ENCODE measurements at regions not wholly inside any gene's neighbourhood (a gene's known extent, or its start where the extent isn't known, plus 50 kb on each side); places are given as distances from the start of the nearest gene placed in this dataset.

DNA sequence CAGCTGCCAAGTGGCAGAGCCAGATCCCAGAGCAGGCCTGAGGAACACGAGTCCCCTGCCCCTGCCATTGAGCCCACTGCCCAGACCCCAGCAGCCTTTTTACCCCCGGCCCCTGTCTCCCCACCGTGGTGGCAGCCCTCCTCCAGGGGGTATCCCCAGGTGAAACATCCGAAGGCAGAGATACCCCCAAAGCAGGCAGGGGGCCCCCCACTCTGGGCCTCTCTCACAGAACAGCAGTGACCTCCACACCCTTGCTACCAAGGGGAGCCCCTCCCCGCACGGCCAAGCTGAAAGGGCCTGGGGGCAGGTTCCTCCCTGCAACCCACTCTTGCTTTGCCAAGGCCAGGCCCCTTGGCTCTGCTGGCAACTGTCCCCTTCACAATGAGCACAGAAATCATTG lies 142.2 kb downstream of the ENGASE start:
- DNase-seq, result no peak
- intact Hi-C loops (cut with DNase I; ENCODE audit: low total_unique reads), result no loop called here
- WGBS, 5 donors, result 66 to 88% (median 79%) methylated on average over 3 to 6 of the region's 6 CpGs

DNA sequence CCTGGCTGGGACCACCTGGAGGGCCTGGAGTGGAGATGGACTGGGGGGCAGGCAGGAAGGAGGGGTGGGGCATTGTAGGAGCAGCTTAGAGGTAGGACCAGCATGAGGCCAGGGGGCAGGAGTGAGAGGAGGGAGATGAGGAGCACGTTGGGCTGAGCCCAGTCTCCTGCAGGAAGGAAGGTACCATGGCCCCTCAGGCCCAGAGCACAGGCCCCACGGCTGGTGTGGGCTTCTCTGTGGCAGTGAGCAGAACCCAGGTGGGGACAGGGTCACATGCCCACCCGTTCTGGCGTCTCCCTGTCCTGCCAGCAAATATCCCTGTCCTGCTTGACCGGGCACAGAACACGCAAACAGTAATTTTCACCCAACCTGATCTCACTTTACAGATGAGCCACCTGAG lies 141.8 kb downstream of the ENGASE start:
- DNase-seq, result no peak
- Histone ChIP-seq H3K9me3 (no peaks in the 10 kb centered on the region), H3K27me3 (replicated peaks in 1 of 7) (peaks cover 0 to 100% (median 55%) of the 10 kb centered on the region in 7 donors), H3K4me1 (peaks cover 0 to 15% (median 0%) of the 10 kb centered on the region in 6 donors), H3K4me3 (no peak overlapping the region), H3K27ac (no peak overlapping the region), H3K36me3 (no peaks in the 10 kb centered on the region)
- TF ChIP-seq, protein P1, sequence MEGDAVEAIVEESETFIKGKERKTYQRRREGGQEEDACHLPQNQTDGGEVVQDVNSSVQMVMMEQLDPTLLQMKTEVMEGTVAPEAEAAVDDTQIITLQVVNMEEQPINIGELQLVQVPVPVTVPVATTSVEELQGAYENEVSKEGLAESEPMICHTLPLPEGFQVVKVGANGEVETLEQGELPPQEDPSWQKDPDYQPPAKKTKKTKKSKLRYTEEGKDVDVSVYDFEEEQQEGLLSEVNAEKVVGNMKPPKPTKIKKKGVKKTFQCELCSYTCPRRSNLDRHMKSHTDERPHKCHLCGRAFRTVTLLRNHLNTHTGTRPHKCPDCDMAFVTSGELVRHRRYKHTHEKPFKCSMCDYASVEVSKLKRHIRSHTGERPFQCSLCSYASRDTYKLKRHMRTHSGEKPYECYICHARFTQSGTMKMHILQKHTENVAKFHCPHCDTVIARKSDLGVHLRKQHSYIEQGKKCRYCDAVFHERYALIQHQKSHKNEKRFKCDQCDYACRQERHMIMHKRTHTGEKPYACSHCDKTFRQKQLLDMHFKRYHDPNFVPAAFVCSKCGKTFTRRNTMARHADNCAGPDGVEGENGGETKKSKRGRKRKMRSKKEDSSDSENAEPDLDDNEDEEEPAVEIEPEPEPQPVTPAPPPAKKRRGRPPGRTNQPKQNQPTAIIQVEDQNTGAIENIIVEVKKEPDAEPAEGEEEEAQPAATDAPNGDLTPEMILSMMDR (IDR thresholded peaks at IDR 0.05 in 8 of 11, conservative IDR thresholded peaks at IDR 0.05 in 3 of 11), result no peak
- no peak for TF ChIP-seq POLR2A (IDR thresholded peaks at IDR 0.05)
- TF ChIP-seq POLR2AphosphoS5 (IDR thresholded peaks at IDR 0.05), result no peak
- intact Hi-C loops (cut with DNase I; ENCODE audit: low total_unique reads), result no loop called here
- 61 to 100% (median 65%) methylated on average over 3 to 6 of the region's 6 CpGs for WGBS, 5 donors

More for the DNA sequence above, 142.2 kb downstream of the ENGASE start:
- no peak for TF ChIP-seq POLR2AphosphoS5 (IDR thresholded peaks at IDR 0.05)
- TF ChIP-seq, protein P1 (IDR thresholded peaks at IDR 0.05 in 8 of 11, conservative IDR thresholded peaks at IDR 0.05 in 3 of 11), result no peak
- no peak for TF ChIP-seq POLR2A (IDR thresholded peaks at IDR 0.05)
- H3K4me1 ChIP-seq, result peaks cover 0 to 15% (median 0%) of the 10 kb centered on the region in 6 donors
- H3K4me3 ChIP-seq, result no peak overlapping the region
- peaks cover 0 to 100% (median 56%) of the 10 kb centered on the region in 7 donors for H3K27me3 ChIP-seq (replicated peaks in 1 of 7)
- H3K9me3 ChIP-seq, result no peaks in the 10 kb centered on the region
- no peaks in the 10 kb centered on the region for H3K36me3 ChIP-seq
- no peak overlapping the region for H3K27ac ChIP-seq

DNA sequence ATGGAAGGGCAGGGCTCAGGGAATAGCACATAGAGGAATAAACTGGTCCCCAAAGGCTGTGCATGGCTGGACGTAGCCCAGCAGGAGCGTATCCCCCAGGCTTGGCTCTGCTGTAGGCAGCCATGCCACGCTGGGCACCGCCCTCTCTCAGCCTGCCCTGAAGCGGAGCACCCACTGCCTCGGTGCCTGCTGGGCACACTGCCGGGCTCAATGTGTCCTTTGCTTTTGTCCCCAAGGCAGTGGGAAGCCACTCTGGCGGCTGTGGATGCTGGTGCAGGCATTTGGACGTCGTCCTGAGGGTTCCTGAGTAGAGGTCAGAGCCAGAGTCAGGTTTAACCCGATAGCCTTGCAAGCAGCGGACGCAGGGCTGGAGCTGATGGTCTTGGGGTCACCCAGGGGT lies 141.0 kb downstream of the ENGASE start:
- intact Hi-C loops (cut with DNase I; ENCODE audit: low total_unique reads), result no loop called here
- peaks cover 0 to 10% (median 0%) of the 10 kb centered on the region in 6 donors for H3K4me1 ChIP-seq
- H3K36me3 ChIP-seq, result no peaks in the 10 kb centered on the region
- no peak overlapping the region for H3K27ac ChIP-seq
- DNase-seq, result no peak
- H3K9me3 ChIP-seq, result no peaks in the 10 kb centered on the region
- TF ChIP-seq POLR2A (IDR thresholded peaks at IDR 0.05) (no peak), POLR2AphosphoS5 (IDR thresholded peaks at IDR 0.05) (no peak)
- TF ChIP-seq, protein P1 (IDR thresholded peaks at IDR 0.05 in 8 of 11, conservative IDR thresholded peaks at IDR 0.05 in 3 of 11), result no peak
- H3K4me3 ChIP-seq, result no peak overlapping the region
- H3K27me3 ChIP-seq (replicated peaks in 1 of 7), result peaks cover 0 to 100% (median 53%) of the 10 kb centered on the region in 7 donors
- WGBS, 5 donors, result 72 to 93% (median 87%) methylated on average over 10 to 13 of the region's 13 CpGs

DNA sequence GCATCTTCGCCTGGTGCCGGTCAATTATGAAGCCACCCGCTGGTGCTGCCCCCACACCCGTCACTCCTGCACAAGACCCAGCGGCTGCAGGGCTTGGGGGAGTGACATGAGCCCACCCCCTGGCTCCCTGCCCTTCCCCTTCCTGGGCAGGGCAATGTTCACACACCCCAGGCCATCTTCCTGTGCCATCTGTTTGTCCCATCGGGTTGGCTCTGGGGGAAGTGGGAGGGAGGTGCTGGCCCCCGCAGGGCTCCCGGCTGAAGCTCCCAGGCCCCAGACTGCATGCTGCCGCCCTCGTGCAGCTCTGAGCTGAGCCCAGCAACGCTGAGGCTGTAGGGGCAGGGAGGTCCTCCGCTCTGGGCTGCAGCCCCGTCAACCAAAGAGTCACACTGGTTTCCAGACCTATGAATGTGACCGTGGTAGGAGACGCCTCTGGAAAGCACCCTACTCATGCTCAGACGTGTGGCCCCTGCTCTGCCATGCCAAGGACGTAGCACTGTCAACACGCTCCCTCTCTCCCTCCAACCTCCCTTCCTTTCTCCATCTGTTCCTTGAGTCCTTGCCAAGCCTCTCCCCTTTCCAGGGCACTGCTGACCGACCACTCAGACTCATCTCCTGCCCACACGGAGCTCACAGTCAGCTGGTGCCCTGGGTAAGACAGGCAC lies 140.4 kb downstream of the ENGASE start:
- 29 to 39% (median 36%) methylated on average over 17 to 20 of the region's 20 CpGs for WGBS, 5 donors
- H3K9me3 ChIP-seq, result no peaks in the 10 kb centered on the region
- peaks cover 0 to 100% (median 48%) of the 10 kb centered on the region in 7 donors for H3K27me3 ChIP-seq (replicated peaks in 1 of 7)
- intact Hi-C loops (cut with DNase I; ENCODE audit: low total_unique reads), result no loop called here
- H3K4me1 ChIP-seq, result peaks cover 0 to 5% (median 0%) of the 10 kb centered on the region in 6 donors
- DNase-seq, result no peak
- no peak overlapping the region for H3K27ac ChIP-seq
- TF ChIP-seq POLR2AphosphoS5 (IDR thresholded peaks at IDR 0.05) (no peak), POLR2A (IDR thresholded peaks at IDR 0.05) (no peak)
- TF ChIP-seq, protein P1 (IDR thresholded peaks at IDR 0.05 in 8 of 11, conservative IDR thresholded peaks at IDR 0.05 in 3 of 11), result no peak
- no peak overlapping the region for H3K4me3 ChIP-seq
- H3K36me3 ChIP-seq, result no peaks in the 10 kb centered on the region
